C4-2B (cell line): ENCODE measurements at regions not wholly inside any gene's neighbourhood (a gene's known extent, or its start where the extent isn't known, plus 50 kb on each side); places are given as distances from the start of the nearest gene placed in this dataset.

Experiments
- H3K27ac ChIP-seq: fragments of 450-650 bp; 2 replicates; pipeline ENCODE4 v1.5.1; 2017
- CTCF ChIP-seq: fragments of 450-650 bp; conservative IDR thresholded peaks from 2 replicates; pipeline ENCODE4 v1.5.1; 2017; ENCODE audit warnings: mild to moderate bottlenecking
- ZFX ChIP-seq: fragments of 450-650 bp; IDR thresholded peaks from 2 replicates; pipeline ENCODE4 v1.6.1; 2017

DNA sequence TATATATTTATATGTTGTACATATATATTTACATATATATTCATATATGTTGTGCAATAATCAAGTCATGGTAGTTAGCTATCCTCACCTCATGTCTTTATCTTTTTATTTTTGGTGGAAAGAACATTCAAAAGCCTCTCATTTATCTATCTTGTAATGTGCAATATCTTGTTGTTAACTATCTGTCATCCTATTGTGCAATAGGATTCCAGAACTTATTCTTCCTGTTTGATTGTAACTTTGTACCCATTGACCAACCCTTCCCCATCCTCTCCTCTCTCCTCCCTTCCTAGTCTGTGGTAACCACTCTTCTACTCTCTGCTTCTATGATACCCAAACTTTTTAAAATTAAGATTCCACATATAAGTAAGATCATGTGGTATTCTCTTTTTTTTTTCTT is 115.6 kb upstream of the PDGFD start:
- H3K27ac ChIP-seq = no peak overlapping the region
- TF ChIP-seq CTCF = no peak
- no peak for TF ChIP-seq ZFX

DNA sequence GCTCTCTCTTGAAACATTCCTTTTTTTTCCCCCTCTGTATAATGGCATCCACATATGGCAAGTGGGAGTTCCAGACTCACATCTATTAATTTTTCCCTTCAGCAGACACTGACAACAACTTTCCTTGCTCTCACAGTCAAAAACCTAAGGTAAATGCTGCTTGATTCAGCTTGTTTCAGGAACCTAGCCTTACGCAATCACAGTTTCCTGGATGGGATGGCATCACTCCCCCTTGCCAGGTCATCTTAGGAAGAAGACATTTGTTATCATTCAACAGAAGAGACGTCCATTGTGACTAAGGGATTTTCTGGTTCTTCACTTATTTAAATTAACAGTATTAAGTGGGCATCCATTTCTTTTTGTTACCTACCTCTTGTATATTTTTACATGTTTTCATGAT is 112.0 kb upstream of the PDGFD start:
- H3K27ac ChIP-seq = no peak overlapping the region
- no peak for TF ChIP-seq CTCF

DNA sequence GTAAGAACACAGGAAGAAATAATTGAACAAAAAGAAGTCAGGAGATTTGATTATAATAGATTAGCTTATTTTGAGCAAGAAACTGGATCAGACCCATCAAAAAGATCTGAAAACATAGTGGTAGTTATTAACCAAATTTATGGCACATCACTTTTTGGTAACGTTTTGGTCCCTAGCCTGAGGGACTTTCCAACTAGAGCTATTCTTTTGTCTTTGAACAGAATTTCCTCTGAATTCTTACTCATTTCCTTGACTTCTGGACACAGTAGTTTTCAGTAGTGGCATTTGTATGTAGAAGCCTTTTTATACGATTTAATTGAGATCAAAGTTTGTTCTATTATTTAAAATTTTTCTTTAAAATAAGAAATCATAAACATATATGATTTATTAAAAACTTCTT is 96.5 kb upstream of the PDGFD start:
- H3K27ac ChIP-seq = no peak overlapping the region
- no peak for TF ChIP-seq CTCF
- TF ChIP-seq ZFX = no peak

- no peak overlapping the region for H3K27ac ChIP-seq
- no peak for TF ChIP-seq ZFX
- TF ChIP-seq CTCF = no peak
These were observed 95.2 kb upstream of the PDGFD start for GRCh38 chr11:104259121-104259610.

DNA sequence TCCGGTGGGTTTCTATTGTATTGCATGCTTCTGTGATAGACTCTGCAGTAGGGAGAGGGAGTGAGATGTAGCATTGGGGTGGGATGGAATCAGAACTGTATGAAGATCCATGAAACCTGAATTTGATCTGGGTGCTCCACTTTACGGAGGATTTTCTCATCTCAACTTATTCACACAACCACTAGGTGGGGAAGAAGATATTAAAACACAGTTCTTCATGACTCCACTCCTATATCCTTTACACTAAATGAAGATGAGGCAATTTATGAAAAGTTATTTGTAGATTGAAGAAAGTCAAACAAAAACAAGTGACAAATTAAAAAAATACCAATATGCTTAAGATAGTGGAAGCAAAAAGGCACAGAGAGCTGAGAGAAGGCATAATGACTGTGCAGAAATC is 92.6 kb upstream of the PDGFD start:
- TF ChIP-seq CTCF = peak; percentile 47
- TF ChIP-seq ZFX = no peak

GRCh38 chr11:104254347-104254746 is 90.4 kb upstream of the PDGFD start:
- no peak for TF ChIP-seq ZFX
- peak; percentile 87 for TF ChIP-seq CTCF
- no peak overlapping the region for H3K27ac ChIP-seq

More for the DNA sequence above, 92.6 kb upstream of the PDGFD start:
- H3K27ac ChIP-seq = no peak overlapping the region

GRCh38 chr11:104246590-104246989 is 82.6 kb upstream of the PDGFD start:
- TF ChIP-seq CTCF = no peak
- no peak for TF ChIP-seq ZFX
- no peak overlapping the region for H3K27ac ChIP-seq
